Aorta (tissue), 5 donors: ENCODE measurements at regions not wholly inside any gene's neighbourhood (a gene's known extent, or its start where the extent isn't known, plus 50 kb on each side); places are given as distances from the start of the nearest gene placed in this dataset.
"Not testable (repeated sequence)": the region's sequence is repeated elsewhere in the genome, so short reads cannot be mapped to it uniquely, and the experiment has no call there.

Experiments used
- ATAC-seq: fragments of 200-7000 bp; cut with Tn5 transposase; one replicate; pipeline ENCODE4 v1.9.1; 2022; ENCODE audit warnings: moderate library complexity; ENCODE audit not compliant: low FRiP score
- DNase-seq, 2 donors: peaks; one replicate each; pipeline ENCODE4 v3.0.0-alpha.2; 2020
- H3K27ac ChIP-seq, 2 donors: one replicate each; pipeline ENCODE4 v1.5.1; 2013; ENCODE audit warnings: low read length in 2 of 2, mild to moderate bottlenecking in 2 of 2, moderate library complexity in 2 of 2, control low read depth in 1 of 2, inconsistent platforms in 1 of 2, low read depth in 1 of 2
- H3K27me3 ChIP-seq, 2 donors: one replicate each; pipeline ENCODE4 v1.6.1; 2013; ENCODE audit warnings: control low read depth in 1 of 2, low read length in 1 of 2, mild to moderate bottlenecking in 1 of 2, moderate library complexity in 1 of 2; ENCODE audit not compliant: insufficient read depth in 2 of 2, control insufficient read depth in 1 of 2
- H3K36me3 ChIP-seq, 2 donors: one replicate each; pipeline ENCODE4 v1.6.1; 2013; ENCODE audit warnings: control low read depth in 1 of 2, low read length in 1 of 2, mild to moderate bottlenecking in 1 of 2; ENCODE audit not compliant: insufficient read depth in 2 of 2, control insufficient read depth in 1 of 2
- H3K4me1 ChIP-seq, 2 donors: one replicate each; pipeline ENCODE4 v1.6.1; 2013; ENCODE audit warnings: low read length in 2 of 2, control low read depth in 1 of 2, mild to moderate bottlenecking in 1 of 2, moderate library complexity in 1 of 2; ENCODE audit not compliant: insufficient read depth in 2 of 2, control insufficient read depth in 1 of 2
- H3K4me3 ChIP-seq, 2 donors: one replicate each; pipeline ENCODE4 v1.5.1; 2013; ENCODE audit warnings: low read length in 2 of 2, control low read depth in 1 of 2, mild to moderate bottlenecking in 1 of 2
- H3K9me3 ChIP-seq: one replicate; pipeline ENCODE4 v1.6.1; 2013; ENCODE audit warnings: mild to moderate bottlenecking, low read length; ENCODE audit not compliant: control insufficient read depth
- WGBS, 2 donors: extraction: QIAGEN DNeasy Blood & Tissue Kit; methylation state at CpG; one replicate each; pipeline ENCODE4 v1.1.7; 2013; 5-methylcytosine and 5-hydroxymethylcytosine counted together
- intact Hi-C, 2 donors: fragments of 100-400 bp; cut with DNase I; formaldehyde crosslinking; loops; one replicate each; pipeline versions ENCODE4 v1.14.2 to v1.15.0; 2022
- donor health status: healthy with polysubstance abuse.
- donor health status: Bipolar disorder and iron deficiency.
- donor health status: DM: no; HTN: no; CAD: no.
- donor health status: DM: no; HTN: no; CAD: no.
- donor health status: DM: yes; HTN: yes; CAD: no.

- no peaks in the 10 kb centered on the region for H3K27me3 ChIP-seq
- no peak overlapping the region for H3K27ac ChIP-seq
- intact Hi-C loops = no loop called here
- no peaks in the 10 kb centered on the region for H3K36me3 ChIP-seq
- no peak overlapping the region for H3K4me3 ChIP-seq
- DNase-seq = no peak
- WGBS, 2 donors = 6 to 7% methylated on average over 4 of the region's 4 CpGs
- ATAC-seq = no peak
- peaks cover 3% of the 10 kb centered on the region for H3K9me3 ChIP-seq
- no peaks in the 10 kb centered on the region for H3K4me1 ChIP-seq
Observed at GRCh38 chr9:38172586-38172985, 103.6 kb upstream of the SHB start.

DNA sequence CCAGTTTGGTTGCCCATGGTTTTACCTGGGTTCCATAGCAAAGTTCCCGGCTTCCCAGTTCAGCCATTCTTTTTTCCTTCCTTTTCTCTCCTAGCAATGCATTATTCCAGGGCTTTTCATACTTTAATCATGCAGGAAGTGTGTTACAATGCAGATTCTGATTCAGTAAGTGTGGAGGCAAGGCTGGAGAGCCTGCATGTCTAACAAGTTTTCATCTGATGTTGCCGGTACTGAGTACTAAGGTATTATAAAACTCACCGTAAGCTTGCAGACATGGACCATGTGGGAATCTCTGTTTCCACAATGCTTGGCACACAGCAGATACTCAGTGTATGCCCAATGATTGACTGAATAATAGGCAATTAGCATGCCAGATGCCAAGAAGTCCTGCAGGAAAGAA is 102.9 kb upstream of the SHB start:
- DNase-seq = no peak
- 72 to 84% methylated on average over 3 of the region's 3 CpGs for WGBS, 2 donors
- Histone ChIP-seq H3K4me3 (no peak overlapping the region), H3K27me3 (no peaks in the 10 kb centered on the region), H3K27ac (no peak overlapping the region), H3K4me1 (no peaks in the 10 kb centered on the region), H3K36me3 (no peaks in the 10 kb centered on the region), H3K9me3 (peaks cover 3% of the 10 kb centered on the region)
- ATAC-seq = no peak
- intact Hi-C loops = no loop called here

DNA sequence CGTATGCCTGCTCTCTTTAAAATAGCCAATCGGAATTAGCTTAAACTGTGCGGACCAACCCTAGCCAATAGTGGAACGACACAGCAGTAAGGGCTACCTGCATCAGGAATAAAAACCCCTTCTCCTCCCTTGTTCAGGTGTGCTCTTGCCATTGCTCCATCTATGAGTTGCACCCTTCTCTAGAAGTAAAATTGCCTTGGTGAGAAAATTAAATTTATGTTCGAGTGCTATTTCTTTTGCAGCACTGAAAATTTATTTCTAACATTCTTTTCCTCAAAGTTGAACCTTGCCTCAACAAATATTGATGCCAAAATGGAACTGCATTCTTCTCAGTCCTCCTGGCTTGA is 102.5 kb upstream of the SHB start:
- ATAC-seq = no peak
- no peaks in the 10 kb centered on the region for H3K36me3 ChIP-seq
- no peaks in the 10 kb centered on the region for H3K4me1 ChIP-seq
- intact Hi-C loops = no loop called here
- 84% methylated on average over 5 of the region's 5 CpGs for WGBS, 2 donors
- H3K27ac ChIP-seq = no peak overlapping the region
- H3K4me3 ChIP-seq = no peak overlapping the region
- no peak for DNase-seq
- peaks cover 3% of the 10 kb centered on the region for H3K9me3 ChIP-seq
- no peaks in the 10 kb centered on the region for H3K27me3 ChIP-seq

DNA sequence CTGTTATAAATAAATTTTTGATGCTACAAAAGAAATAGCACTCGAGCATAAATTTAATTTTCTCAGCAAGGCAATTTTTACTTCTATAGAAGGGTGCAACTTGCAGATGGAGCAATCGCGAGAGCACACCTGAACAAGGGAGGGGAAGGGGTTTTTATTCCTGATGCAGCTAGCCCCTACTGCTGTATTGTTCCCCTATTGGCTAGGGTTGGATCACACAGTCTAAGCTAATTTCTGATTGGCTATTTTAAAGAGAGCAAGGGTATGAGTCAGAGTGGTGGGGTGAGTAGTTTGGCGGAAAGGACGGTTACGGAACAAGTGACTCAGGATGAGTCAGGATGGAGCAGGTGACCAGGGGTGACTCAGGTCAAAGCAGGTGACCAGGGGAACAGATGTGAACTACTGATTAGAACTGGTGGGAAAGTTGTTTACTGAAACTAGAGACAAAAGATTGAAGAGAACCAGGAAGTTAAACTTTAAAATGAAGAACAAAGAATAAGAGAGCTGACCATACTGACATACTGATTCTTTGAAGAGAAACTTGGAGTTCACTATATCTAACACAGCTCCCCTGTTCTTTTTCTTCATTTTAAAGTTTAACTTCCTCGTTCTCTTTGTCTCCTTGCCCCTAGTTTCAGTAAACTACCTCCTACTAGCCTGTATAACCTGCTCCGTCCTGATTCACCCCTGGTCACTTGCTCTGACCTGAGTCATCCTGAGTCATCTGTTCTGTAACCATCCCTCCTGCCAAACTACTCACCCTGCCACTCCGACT is 101.9 kb upstream of the SHB start:
- H3K4me3 ChIP-seq = not testable (repeated sequence)

GRCh38 chr9:38170155-38170554 is 101.1 kb upstream of the SHB start:
- H3K27ac ChIP-seq, H3K4me1 ChIP-seq, H3K27me3 ChIP-seq, H3K4me3 ChIP-seq, ATAC-seq, H3K36me3 ChIP-seq, intact Hi-C loops, H3K9me3 ChIP-seq, DNase-seq: not testable (repeated sequence)
- 96 to 98% methylated on average over 6 of the region's 6 CpGs for WGBS, 2 donors

More for the DNA sequence above, 101.9 kb upstream of the SHB start:
- H3K9me3 ChIP-seq, H3K36me3 ChIP-seq, intact Hi-C loops, DNase-seq, H3K27me3 ChIP-seq, H3K4me1 ChIP-seq, H3K27ac ChIP-seq, ATAC-seq: not testable (repeated sequence)
- 89 to 91% methylated on average over 9 of the region's 9 CpGs for WGBS, 2 donors

DNA sequence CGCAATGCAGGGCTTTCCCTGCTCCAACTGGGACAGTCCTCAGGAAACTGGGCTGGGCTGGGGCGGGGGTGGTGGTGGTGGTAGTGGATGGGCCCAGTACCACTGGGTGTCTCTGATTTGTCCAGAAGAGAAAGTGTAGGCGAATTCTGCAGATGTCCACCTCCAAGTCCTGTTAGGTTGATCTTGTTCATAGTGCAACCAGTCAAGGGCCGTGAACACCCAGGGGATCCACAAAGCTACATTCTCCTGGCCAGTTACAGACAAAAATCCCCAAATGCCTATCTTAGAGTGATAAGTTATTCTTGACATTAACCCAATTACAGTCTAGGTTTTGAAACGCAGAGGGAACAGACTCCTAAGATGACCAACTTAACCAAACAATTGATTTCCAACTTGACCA is 97.5 kb upstream of the SHB start:
- no peak for ATAC-seq

DNA sequence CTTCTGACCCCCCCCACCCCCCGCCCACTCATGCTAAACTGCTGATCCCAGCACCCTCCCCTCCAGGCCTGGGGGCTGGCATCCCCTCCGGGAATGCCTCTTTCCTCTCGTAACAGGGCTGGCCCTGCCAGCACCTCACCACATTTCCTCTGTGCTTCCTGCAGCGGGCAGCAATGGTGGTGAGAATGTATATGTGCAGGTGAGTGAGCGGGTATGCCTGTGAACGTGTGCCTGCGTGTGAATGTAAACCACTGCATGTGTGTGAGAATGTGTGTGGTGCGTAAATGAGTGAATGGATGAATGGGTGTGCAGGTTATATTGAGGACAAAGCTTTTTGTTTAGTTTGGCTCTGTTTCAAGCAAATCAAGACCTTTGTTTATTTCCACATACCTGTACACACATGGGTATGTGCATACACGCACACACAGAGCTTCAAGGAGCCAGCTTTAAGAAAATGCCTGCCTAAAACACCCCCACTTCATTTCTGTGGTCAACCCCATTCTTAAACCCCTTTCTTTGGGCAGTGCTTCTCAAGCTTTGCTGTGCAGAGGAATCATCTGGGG is 95.7 kb upstream of the SHB start:
- Histone ChIP-seq H3K4me3 (no peak overlapping the region), H3K4me1 (no peaks in the 10 kb centered on the region), H3K36me3 (no peaks in the 10 kb centered on the region), H3K27ac (no peak overlapping the region), H3K27me3 (no peaks in the 10 kb centered on the region), H3K9me3 (peaks cover under 1% of the 10 kb centered on the region)
- intact Hi-C loops = loop anchor here in 1 of 2 donors (5.0 to 10.0 kb wide), 2 partner anchors 190 to 252 kb away; no protein-coding TSS in a partner anchor
- ATAC-seq = no peak
- DNase-seq = no peak
- WGBS, 2 donors = 84 to 87% methylated on average over 9 of the region's 9 CpGs

More for the DNA sequence above, 97.5 kb upstream of the SHB start:
- intact Hi-C loops = loop anchor here in 1 of 2 donors (10.0 kb wide), 1 partner anchor 188 kb away; no protein-coding TSS in a partner anchor
- H3K36me3 ChIP-seq = no peaks in the 10 kb centered on the region
- H3K9me3 ChIP-seq = peaks cover 3% of the 10 kb centered on the region
- no peak overlapping the region for H3K4me3 ChIP-seq
- H3K27ac ChIP-seq = no peak overlapping the region
- no peaks in the 10 kb centered on the region for H3K27me3 ChIP-seq
- no peaks in the 10 kb centered on the region for H3K4me1 ChIP-seq
- no peak for DNase-seq
- 93 to 94% methylated on average over 5 of the region's 5 CpGs for WGBS, 2 donors

GRCh38 chr9:38163518-38163917 is 94.5 kb upstream of the SHB start:
- Histone ChIP-seq H3K9me3 (no peaks in the 10 kb centered on the region), H3K4me3 (no peak overlapping the region), H3K4me1 (no peaks in the 10 kb centered on the region), H3K27ac (no peak overlapping the region), H3K27me3 (no peaks in the 10 kb centered on the region), H3K36me3 (no peaks in the 10 kb centered on the region)
- DNase-seq = no peak
- intact Hi-C loops = loop anchor here in 1 of 2 donors (5.0 to 10.0 kb wide), 2 partner anchors 191 to 251 kb away; no protein-coding TSS in a partner anchor
- WGBS, 2 donors = 36 to 39% methylated on average over 3 of the region's 3 CpGs
- ATAC-seq = no peak
